Skeletal muscle cell (primary cell): ENCODE measurements at regions not wholly inside any gene's neighbourhood (a gene's known extent, or its start where the extent isn't known, plus 50 kb on each side); places are given as distances from the start of the nearest gene placed in this dataset.
A peak's percentile ranks its signal among the peaks of the same experiment; 100 is the strongest.

ENCODE experiments used
- DNase-seq: peaks from one replicate; pipeline ENCODE4 v3.0.0-alpha.2; 2010; ENCODE audit warnings: low read depth
- H3K4me3 ChIP-seq: 2 replicates; pipeline ENCODE4 v1.5.1; 2011; ENCODE audit warnings: low read depth, mild to moderate bottlenecking, control low read depth, low read length, moderate library complexity

GRCh38 chr18:25672490-25672889 lies 320.5 kb upstream of the ZNF521 start:
- DNase-seq, result no peak
- H3K4me3 ChIP-seq, result no peak overlapping the region

- no peak overlapping the region for H3K4me3 ChIP-seq
- no peak for DNase-seq
These were observed 317.8 kb upstream of the ZNF521 start for GRCh38 chr18:25669741-25670140.

- no peak for DNase-seq
- H3K4me3 ChIP-seq, result no peak overlapping the region
These were observed 310.3 kb upstream of the ZNF521 start for GRCh38 chr18:25662272-25662671.

- no peak overlapping the region for H3K4me3 ChIP-seq
- DNase-seq, result no peak
These were observed 309.9 kb upstream of the ZNF521 start for GRCh38 chr18:25661831-25662230.

- H3K4me3 ChIP-seq, result no peak overlapping the region
- DNase-seq, result no peak
These were observed 307.6 kb upstream of the ZNF521 start for GRCh38 chr18:25659541-25659940.

GRCh38 chr18:25658476-25658875 lies 306.5 kb upstream of the ZNF521 start:
- no peak for DNase-seq
- H3K4me3 ChIP-seq, result no peak overlapping the region

- no peak overlapping the region for H3K4me3 ChIP-seq
These were observed 299.6 kb upstream of the ZNF521 start for GRCh38 chr18:25651553-25651952.

GRCh38 chr18:25650201-25650941 lies 298.4 kb upstream of the ZNF521 start:
- H3K4me3 ChIP-seq, result no peak overlapping the region
- peak; percentile 90 for DNase-seq

More at GRCh38 chr18:25651553-25651952, 299.6 kb upstream of the ZNF521 start:
- no peak for DNase-seq

- H3K4me3 ChIP-seq, result no peak overlapping the region
- peak; percentile 55 for DNase-seq
These were observed 296.8 kb upstream of the ZNF521 start for GRCh38 chr18:25648716-25649260.

GRCh38 chr18:25647404-25647803 lies 295.4 kb upstream of the ZNF521 start:
- no peak for DNase-seq
- H3K4me3 ChIP-seq, result no peak overlapping the region

GRCh38 chr18:25646971-25647370 lies 295.0 kb upstream of the ZNF521 start:
- peak; percentile 38 for DNase-seq
- H3K4me3 ChIP-seq, result no peak overlapping the region

GRCh38 chr18:25639596-25639995 lies 287.6 kb upstream of the ZNF521 start:
- DNase-seq, result no peak
- no peak overlapping the region for H3K4me3 ChIP-seq

GRCh38 chr18:25633563-25633962 lies 281.6 kb upstream of the ZNF521 start:
- DNase-seq, result no peak
- no peak overlapping the region for H3K4me3 ChIP-seq

- H3K4me3 ChIP-seq, result no peak overlapping the region
- DNase-seq, result no peak
These were observed 278.7 kb upstream of the ZNF521 start for GRCh38 chr18:25630682-25631081.

GRCh38 chr18:25621682-25622081 lies 269.7 kb upstream of the ZNF521 start:
- DNase-seq, result no peak
- no peak overlapping the region for H3K4me3 ChIP-seq

GRCh38 chr18:25621144-25621543 lies 269.2 kb upstream of the ZNF521 start:
- DNase-seq, result no peak
- no peak overlapping the region for H3K4me3 ChIP-seq

GRCh38 chr18:25614168-25614567 lies 262.2 kb upstream of the ZNF521 start:
- no peak overlapping the region for H3K4me3 ChIP-seq
- no peak for DNase-seq

- no peak for DNase-seq
- H3K4me3 ChIP-seq, result no peak overlapping the region
These were observed 260.5 kb upstream of the ZNF521 start for GRCh38 chr18:25612466-25612865.

- no peak overlapping the region for H3K4me3 ChIP-seq
These were observed 256.1 kb upstream of the ZNF521 start for GRCh38 chr18:25608091-25608490.

GRCh38 chr18:25604894-25605597 lies 253.1 kb upstream of the ZNF521 start:
- H3K4me3 ChIP-seq, result no peak overlapping the region
- DNase-seq, result no peak

More at GRCh38 chr18:25608091-25608490, 256.1 kb upstream of the ZNF521 start:
- no peak for DNase-seq
